Skeletal muscle tissue (tissue), 3 donors: ENCODE measurements at regions not wholly inside any gene's neighbourhood (a gene's known extent, or its start where the extent isn't known, plus 50 kb on each side); places are given as distances from the start of the nearest gene placed in this dataset.

Source experiments
- H3K27ac ChIP-seq: one replicate; pipeline ENCODE4 v1.7.0; 2013; ENCODE audit warnings: mild to moderate bottlenecking, low read depth, low read length, inconsistent platforms
- H3K27me3 ChIP-seq, 3 donors: one replicate each; pipeline ENCODE4 v1.7.0; 2013; ENCODE audit warnings: low read length in 3 of 3; ENCODE audit not compliant: control insufficient read depth in 3 of 3, insufficient read depth in 3 of 3
- H3K36me3 ChIP-seq, 3 donors: one replicate each; pipeline ENCODE4 v1.7.0; 2013; ENCODE audit warnings: low read length in 3 of 3; ENCODE audit not compliant: control insufficient read depth in 3 of 3, insufficient read depth in 3 of 3
- H3K4me1 ChIP-seq, 3 donors: one replicate each; pipeline ENCODE4 v1.7.0; 2013; ENCODE audit warnings: low read length in 3 of 3, mild to moderate bottlenecking in 3 of 3; ENCODE audit not compliant: control insufficient read depth in 3 of 3, insufficient read depth in 3 of 3
- H3K4me3 ChIP-seq, 3 donors: one replicate each; pipeline ENCODE4 v1.7.0; 2013; ENCODE audit warnings: low read length in 3 of 3
- H3K9ac ChIP-seq, 3 donors: one replicate each; pipeline ENCODE4 v1.7.0; 2013; ENCODE audit warnings: low read length in 3 of 3, mild to moderate bottlenecking in 3 of 3, moderate library complexity in 2 of 3, low read depth in 1 of 3
- H3K9me3 ChIP-seq, 3 donors: one replicate each; pipeline ENCODE4 v1.7.0; 2013; ENCODE audit warnings: low read length in 3 of 3; ENCODE audit not compliant: control insufficient read depth in 3 of 3
- donor health status: Osteomylitis.

DNA sequence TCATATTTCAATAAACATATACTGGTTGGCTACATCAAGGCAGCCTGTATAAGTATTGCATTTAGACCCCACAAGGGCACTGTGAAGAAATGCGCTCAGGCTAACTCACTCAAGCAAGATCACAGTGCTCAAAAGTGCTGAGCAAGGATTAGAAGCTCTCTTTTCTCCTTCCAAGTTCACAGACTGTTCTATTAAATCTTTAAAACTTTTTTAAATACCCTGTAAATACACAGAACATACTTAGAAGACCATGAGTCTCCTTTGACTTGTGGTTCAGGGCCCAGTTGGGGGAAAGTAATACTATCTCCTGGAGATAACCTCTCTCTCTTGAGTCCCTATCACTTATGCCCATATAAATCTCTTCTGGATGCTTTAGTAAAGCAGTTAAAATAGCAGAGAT, 152.9 kb downstream of the SP3 start:
- H3K9ac ChIP-seq = no peak overlapping the region
- H3K36me3 ChIP-seq = no peaks in the 10 kb centered on the region
- H3K27ac ChIP-seq = no peak overlapping the region
- H3K27me3 ChIP-seq = no peaks in the 10 kb centered on the region
- H3K4me1 ChIP-seq = no peaks in the 10 kb centered on the region
- H3K9me3 ChIP-seq = no peaks in the 10 kb centered on the region
- H3K4me3 ChIP-seq = no peak overlapping the region

GRCh38 chr2:173814306-173814705, 150.9 kb downstream of the SP3 start:
- H3K4me3 ChIP-seq = no peak overlapping the region
- no peaks in the 10 kb centered on the region for H3K9me3 ChIP-seq
- H3K9ac ChIP-seq = no peak overlapping the region
- H3K36me3 ChIP-seq = no peaks in the 10 kb centered on the region
- H3K4me1 ChIP-seq = no peaks in the 10 kb centered on the region
- no peaks in the 10 kb centered on the region for H3K27me3 ChIP-seq
- H3K27ac ChIP-seq = no peak overlapping the region

- no peaks in the 10 kb centered on the region for H3K9me3 ChIP-seq
- no peak overlapping the region for H3K27ac ChIP-seq
- H3K9ac ChIP-seq = no peak overlapping the region
- no peaks in the 10 kb centered on the region for H3K4me1 ChIP-seq
- H3K27me3 ChIP-seq = peaks cover 0 to 4% (median 0%) of the 10 kb centered on the region in 3 donors
- H3K4me3 ChIP-seq = no peak overlapping the region
- no peaks in the 10 kb centered on the region for H3K36me3 ChIP-seq
These were observed 149.4 kb downstream of the SP3 start for GRCh38 chr2:173815772-173816171.

- Histone ChIP-seq H3K9ac (no peak overlapping the region), H3K9me3 (no peaks in the 10 kb centered on the region), H3K36me3 (no peaks in the 10 kb centered on the region), H3K27me3 (peaks cover 0 to 9% (median 4%) of the 10 kb centered on the region in 3 donors), H3K4me1 (no peaks in the 10 kb centered on the region), H3K27ac (no peak overlapping the region), H3K4me3 (no peak overlapping the region)
These were observed 147.6 kb downstream of the SP3 start for GRCh38 chr2:173817582-173817981.

GRCh38 chr2:173818285-173818684, 146.9 kb downstream of the SP3 start:
- no peak overlapping the region for H3K27ac ChIP-seq
- H3K36me3 ChIP-seq = no peaks in the 10 kb centered on the region
- no peak overlapping the region for H3K9ac ChIP-seq
- H3K27me3 ChIP-seq = peaks cover 0 to 9% (median 4%) of the 10 kb centered on the region in 3 donors
- H3K4me3 ChIP-seq = no peak overlapping the region
- H3K4me1 ChIP-seq = no peaks in the 10 kb centered on the region
- no peaks in the 10 kb centered on the region for H3K9me3 ChIP-seq

GRCh38 chr2:173819852-173820251, 145.3 kb downstream of the SP3 start:
- Histone ChIP-seq H3K9me3 (no peaks in the 10 kb centered on the region), H3K4me1 (no peaks in the 10 kb centered on the region), H3K27ac (no peak overlapping the region), H3K9ac (no peak overlapping the region), H3K4me3 (no peak overlapping the region), H3K36me3 (no peaks in the 10 kb centered on the region), H3K27me3 (peaks cover 0 to 9% (median 4%) of the 10 kb centered on the region in 3 donors)

- H3K4me1 ChIP-seq = no peaks in the 10 kb centered on the region
- no peak overlapping the region for H3K27ac ChIP-seq
- peaks cover 0 to 9% (median 4%) of the 10 kb centered on the region in 3 donors for H3K27me3 ChIP-seq
- H3K9ac ChIP-seq = no peak overlapping the region
- H3K36me3 ChIP-seq = no peaks in the 10 kb centered on the region
- H3K9me3 ChIP-seq = no peaks in the 10 kb centered on the region
- H3K4me3 ChIP-seq = no peak overlapping the region
These were observed 143.7 kb downstream of the SP3 start for GRCh38 chr2:173821451-173821850.

DNA sequence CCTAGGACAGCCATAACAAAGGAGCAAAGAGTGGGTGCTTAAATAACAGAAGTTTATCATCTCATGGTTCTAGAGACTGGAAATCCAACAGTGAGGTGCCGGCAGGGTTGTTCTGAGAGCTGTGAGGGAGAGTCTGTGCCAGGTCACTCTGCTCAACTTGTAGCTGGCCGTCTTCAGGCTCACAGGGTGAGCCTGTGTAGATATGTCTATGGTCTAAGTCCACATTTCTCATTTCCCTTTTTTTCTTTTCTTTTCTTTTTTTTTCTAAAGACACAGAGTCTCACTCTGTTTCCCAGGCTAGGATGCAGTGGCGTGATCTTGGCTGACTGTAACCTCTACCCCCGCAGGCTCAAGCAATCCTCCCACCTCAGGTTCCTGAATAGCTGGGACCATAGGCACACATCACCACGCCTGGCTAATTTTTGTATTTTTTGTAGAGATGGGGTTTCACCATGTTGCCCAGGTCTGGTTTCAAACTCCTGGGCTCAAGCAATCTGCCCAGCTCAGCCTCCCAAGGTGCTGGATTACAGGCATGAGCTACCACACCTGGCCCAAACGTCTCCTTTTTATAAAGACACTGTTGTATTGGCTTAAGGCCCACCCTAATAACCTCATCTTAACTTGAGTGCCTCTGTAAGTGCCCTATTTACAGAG, 142.2 kb downstream of the SP3 start:
- Histone ChIP-seq H3K9ac (no peak overlapping the region), H3K27ac (no peak overlapping the region), H3K9me3 (no peaks in the 10 kb centered on the region), H3K4me3 (no peak overlapping the region), H3K27me3 (peaks cover 0 to 9% (median 4%) of the 10 kb centered on the region in 3 donors), H3K36me3 (no peaks in the 10 kb centered on the region), H3K4me1 (no peaks in the 10 kb centered on the region)

DNA sequence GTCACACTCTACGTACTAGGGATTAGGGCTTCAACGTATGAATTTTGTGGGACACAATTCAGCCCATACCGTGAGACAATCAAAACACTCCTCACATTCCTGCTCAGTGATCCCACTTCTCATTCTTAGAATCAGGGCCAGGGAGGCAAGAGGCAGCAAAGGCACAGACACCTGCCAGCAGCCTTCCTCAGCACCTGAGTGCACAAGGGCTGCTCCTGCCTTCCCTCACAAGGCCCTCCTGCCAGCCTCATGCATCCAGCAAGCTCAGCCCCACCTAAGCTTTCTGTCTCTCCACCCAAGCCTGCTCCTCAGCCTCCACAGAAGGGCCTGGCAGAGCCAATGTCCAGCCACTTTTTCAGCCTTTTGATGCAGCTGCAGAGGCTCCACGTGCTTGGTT, 141.6 kb downstream of the SP3 start:
- no peaks in the 10 kb centered on the region for H3K9me3 ChIP-seq
- H3K4me3 ChIP-seq = no peak overlapping the region
- H3K9ac ChIP-seq = no peak overlapping the region
- no peaks in the 10 kb centered on the region for H3K36me3 ChIP-seq
- no peaks in the 10 kb centered on the region for H3K4me1 ChIP-seq
- no peak overlapping the region for H3K27ac ChIP-seq
- H3K27me3 ChIP-seq = peaks cover 0 to 9% (median 4%) of the 10 kb centered on the region in 3 donors

GRCh38 chr2:173828189-173829142, 136.7 kb downstream of the SP3 start:
- no peaks in the 10 kb centered on the region for H3K9me3 ChIP-seq
- no peak overlapping the region for H3K4me3 ChIP-seq
- H3K27me3 ChIP-seq = no peaks in the 10 kb centered on the region
- no peak overlapping the region for H3K9ac ChIP-seq
- H3K27ac ChIP-seq = no peak overlapping the region
- no peaks in the 10 kb centered on the region for H3K36me3 ChIP-seq
- H3K4me1 ChIP-seq = peaks cover 0 to 14% (median 12%) of the 10 kb centered on the region in 3 donors
